HG02870 (cell line): ENCODE measurements at regions not wholly inside any gene's neighbourhood (a gene's known extent, or its start where the extent isn't known, plus 50 kb on each side); places are given as distances from the start of the nearest gene placed in this dataset.
"Not testable (repeated sequence)": the region's sequence is repeated elsewhere in the genome, so short reads cannot be mapped to it uniquely, and the experiment has no call there.

ENCODE experiments used
- ATAC-seq: cut with Tn5 transposase; IDR thresholded peaks from one replicate; pipeline ENCODE4 v1.9.1; 2021; ENCODE audit warnings: mild to moderate bottlenecking, moderate library complexity; ENCODE audit not compliant: unreplicated experiment

GRCh38 chr12:72723732-72724131 lies 451.6 kb downstream of the TRHDE start:
- no peak for ATAC-seq

GRCh38 chr12:72729451-72730010 lies 457.4 kb downstream of the TRHDE start:
- no peak for ATAC-seq

GRCh38 chr12:72734581-72734980 lies 462.4 kb downstream of the TRHDE start:
- no peak for ATAC-seq

GRCh38 chr12:72738811-72739210 lies 466.6 kb downstream of the TRHDE start:
- ATAC-seq: no peak

DNA sequence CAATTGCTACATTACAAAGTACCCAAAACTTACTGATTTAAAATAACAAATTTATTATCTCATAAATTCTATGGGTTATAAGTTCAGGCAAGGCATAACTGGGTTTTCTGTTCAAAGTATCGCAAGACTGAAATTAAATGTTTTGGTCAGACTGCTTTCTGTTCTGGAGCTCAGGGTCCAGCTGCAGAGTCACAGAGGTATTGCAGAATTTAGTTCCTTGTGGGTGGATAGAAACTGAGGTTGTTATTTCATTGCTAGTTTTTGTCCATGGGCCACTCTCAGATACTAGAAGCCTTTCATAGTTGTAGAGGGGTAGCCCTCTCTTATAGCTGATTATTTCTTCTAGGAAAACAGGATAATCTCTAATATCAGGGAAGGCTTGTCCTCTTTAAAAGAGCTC lies 467.9 kb downstream of the TRHDE start:
- ATAC-seq: no peak

GRCh38 chr12:72742568-72742967 lies 470.4 kb downstream of the TRHDE start:
- no peak for ATAC-seq

- ATAC-seq: no peak
Observed at GRCh38 chr12:72746048-72746447, 473.9 kb downstream of the TRHDE start.

GRCh38 chr12:72747111-72747849 lies 475.1 kb downstream of the TRHDE start:
- ATAC-seq: no peak

- ATAC-seq: no peak
Observed at GRCh38 chr12:72748971-72749370, 476.8 kb downstream of the TRHDE start.

- no peak for ATAC-seq
Observed at GRCh38 chr12:72753571-72753970, 481.4 kb downstream of the TRHDE start.

DNA sequence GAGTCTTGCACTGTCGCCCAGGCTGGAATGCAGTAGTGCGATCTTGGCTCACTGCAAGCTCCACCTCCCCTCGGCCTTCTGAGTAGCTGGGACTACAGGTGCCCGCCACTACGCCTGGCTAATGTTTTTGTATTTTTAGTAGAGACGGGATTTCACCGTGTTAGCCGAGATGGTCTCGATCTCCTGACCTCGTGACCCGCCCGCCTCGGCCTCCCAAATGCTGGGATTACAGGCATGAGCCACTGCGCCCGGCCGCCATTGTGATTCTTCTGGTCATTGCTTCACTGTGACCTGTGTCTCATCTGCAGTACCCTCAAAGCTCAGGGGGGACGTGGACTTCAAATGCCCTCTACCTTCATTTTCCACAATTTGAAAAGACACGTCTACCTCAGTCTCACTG lies 481.9 kb downstream of the TRHDE start:
- ATAC-seq: not testable (repeated sequence)

GRCh38 chr12:72766517-72766916 lies 494.3 kb downstream of the TRHDE start:
- no peak for ATAC-seq

DNA sequence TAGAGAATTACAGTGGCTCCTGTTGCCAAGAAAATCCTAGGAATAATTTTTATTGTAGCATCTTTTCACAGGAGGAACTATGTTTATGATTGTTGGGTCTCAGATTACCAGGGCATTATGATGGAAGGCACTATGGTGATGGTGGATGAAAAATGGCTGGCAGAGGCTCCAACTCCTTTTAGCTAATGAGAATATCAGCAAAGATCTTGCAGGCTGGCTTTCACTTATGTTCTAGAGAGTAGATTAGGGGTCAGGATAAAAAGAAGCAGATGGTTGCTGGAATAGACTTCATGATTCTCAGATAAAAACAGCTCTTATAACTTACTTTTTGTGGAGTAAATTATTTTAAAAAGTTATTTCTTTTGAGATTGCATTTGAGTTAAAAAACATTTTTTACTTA lies 501.9 kb downstream of the TRHDE start:
- ATAC-seq: no peak

DNA sequence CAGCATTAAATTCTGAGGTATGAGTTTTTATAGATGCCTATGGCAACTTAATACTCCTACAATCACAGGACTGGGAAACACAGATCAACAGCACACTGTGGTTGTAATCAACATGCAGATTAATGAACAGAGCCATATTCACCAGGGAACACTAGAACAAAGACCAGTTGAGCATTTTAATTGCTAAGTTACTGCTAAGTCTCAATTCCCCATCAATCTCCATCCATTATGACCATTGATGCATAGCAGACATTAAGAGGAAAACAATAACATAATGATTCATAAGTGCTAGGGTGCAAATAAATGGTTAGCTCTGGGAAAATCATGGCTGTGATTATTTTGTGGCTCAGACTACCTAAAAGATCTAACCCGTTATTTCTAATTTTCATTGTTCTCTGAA lies 505.6 kb downstream of the TRHDE start:
- no peak for ATAC-seq

DNA sequence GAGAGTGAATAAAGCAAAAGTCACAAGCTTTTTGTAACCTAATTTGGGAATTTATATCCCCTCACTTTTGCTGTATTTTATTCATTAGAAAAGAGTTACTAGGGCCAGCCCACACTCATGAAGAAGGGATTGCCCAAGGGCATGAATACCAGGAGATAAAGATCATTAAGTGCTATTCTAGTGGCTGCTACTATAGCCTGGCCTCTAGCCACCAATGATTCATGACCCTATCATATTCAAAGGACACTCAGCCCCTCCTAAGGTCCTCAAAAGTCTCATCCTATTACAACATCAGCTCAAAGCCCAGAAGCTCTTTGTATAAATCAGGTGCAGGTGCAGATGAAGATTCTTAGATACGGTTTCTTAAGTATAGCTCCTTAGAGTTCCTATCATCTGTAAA lies 518.1 kb downstream of the TRHDE start:
- ATAC-seq: no peak

DNA sequence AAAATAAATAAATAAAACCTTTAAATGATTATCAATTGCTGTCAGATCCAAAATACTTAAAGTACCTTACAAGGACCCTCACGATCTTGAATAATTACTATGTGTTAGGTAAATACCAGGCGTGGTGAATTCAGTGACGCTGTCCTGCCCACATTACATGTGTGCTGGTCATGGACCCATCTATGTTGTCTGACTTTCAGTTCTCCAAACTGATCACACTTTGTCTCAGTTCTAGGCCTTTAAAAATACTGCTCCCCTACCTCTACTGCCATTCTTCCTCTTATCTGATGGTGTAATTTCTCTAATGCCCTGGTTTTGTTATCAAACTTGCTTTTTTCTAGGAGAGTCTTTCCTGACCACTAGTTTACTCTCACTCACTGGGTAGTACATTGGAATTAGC lies 520.7 kb downstream of the TRHDE start:
- ATAC-seq: no peak

- no peak for ATAC-seq
Observed at GRCh38 chr12:72793796-72794195, 521.6 kb downstream of the TRHDE start.

- ATAC-seq: no peak
Observed at GRCh38 chr12:72815421-72815820, 543.3 kb downstream of the TRHDE start.

- no peak for ATAC-seq
Observed at GRCh38 chr12:72828662-72829324, 556.6 kb downstream of the TRHDE start.

DNA sequence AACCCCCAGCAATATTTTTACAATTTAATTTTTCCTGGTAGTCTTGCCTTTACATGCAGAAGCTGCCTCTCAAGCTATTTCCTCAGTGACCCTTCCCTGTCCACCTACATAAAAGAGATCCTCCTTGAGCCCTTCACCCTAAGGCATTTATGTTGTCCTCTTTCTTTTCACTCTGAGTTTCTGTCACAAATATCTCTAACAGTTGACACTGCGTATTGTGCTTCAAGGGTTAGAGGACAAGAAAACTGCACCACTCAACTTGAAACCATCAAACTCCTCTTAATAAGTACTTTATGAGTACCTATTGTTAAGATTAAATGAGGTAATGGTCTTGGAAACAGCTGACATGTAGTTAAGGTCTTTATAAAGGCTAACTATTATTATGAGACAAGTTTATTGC lies 557.7 kb downstream of the TRHDE start:
- no peak for ATAC-seq

GRCh38 chr12:72832024-72832423 lies 559.9 kb downstream of the TRHDE start:
- no peak for ATAC-seq

- ATAC-seq: no peak
Observed at GRCh38 chr12:72836194-72836593, 564.0 kb downstream of the TRHDE start.
